ENCODE measurements at regions not wholly inside any gene's neighbourhood (a gene's known extent, or its start where the extent isn't known, plus 50 kb on each side); places are given as distances from the start of the nearest gene placed in this dataset.

DNA sequence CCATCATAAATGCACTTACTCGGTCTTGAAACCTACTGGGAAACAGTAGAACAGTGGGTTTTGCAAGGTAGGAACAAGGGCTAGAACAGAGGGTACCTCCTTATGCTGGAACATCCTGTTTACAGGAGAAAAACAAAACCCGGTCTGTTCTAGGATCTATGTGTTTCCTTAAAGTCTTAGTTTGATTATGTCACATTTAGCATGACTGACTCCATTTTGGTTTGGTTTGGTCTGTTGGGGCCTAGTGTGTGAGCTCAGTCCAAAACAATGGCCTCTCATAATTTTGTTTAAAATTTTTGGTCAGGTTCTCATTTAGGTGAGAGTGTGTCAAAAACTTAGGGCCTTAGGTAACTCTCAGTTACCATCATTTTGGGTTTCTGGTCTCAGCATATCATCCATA is 96.3 kb upstream of the TRIM24 start:
- no peak for TF ChIP-seq POLR2AphosphoS5 (IDR thresholded peaks at IDR 0.05; ENCODE audit: low read depth, low read length)
- no peak for TF ChIP-seq SIN3A (IDR thresholded peaks at IDR 0.05; ENCODE audit: borderline replicate concordance, insufficient read depth, low read length)
- TF ChIP-seq, protein P1, sequence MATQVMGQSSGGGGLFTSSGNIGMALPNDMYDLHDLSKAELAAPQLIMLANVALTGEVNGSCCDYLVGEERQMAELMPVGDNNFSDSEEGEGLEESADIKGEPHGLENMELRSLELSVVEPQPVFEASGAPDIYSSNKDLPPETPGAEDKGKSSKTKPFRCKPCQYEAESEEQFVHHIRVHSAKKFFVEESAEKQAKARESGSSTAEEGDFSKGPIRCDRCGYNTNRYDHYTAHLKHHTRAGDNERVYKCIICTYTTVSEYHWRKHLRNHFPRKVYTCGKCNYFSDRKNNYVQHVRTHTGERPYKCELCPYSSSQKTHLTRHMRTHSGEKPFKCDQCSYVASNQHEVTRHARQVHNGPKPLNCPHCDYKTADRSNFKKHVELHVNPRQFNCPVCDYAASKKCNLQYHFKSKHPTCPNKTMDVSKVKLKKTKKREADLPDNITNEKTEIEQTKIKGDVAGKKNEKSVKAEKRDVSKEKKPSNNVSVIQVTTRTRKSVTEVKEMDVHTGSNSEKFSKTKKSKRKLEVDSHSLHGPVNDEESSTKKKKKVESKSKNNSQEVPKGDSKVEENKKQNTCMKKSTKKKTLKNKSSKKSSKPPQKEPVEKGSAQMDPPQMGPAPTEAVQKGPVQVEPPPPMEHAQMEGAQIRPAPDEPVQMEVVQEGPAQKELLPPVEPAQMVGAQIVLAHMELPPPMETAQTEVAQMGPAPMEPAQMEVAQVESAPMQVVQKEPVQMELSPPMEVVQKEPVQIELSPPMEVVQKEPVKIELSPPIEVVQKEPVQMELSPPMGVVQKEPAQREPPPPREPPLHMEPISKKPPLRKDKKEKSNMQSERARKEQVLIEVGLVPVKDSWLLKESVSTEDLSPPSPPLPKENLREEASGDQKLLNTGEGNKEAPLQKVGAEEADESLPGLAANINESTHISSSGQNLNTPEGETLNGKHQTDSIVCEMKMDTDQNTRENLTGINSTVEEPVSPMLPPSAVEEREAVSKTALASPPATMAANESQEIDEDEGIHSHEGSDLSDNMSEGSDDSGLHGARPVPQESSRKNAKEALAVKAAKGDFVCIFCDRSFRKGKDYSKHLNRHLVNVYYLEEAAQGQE (IDR thresholded peaks at IDR 0.05; ENCODE audit: insufficient read depth in 1 of 2, low read depth in 2 of 2, low read length in 2 of 2) = no peak
- no peak for TF ChIP-seq FOXP2 (optimal IDR thresholded peaks at IDR 0.05; ENCODE audit: borderline replicate concordance, extremely low read depth, extremely low read length, insufficient read depth)
- TF ChIP-seq TAF1 (IDR thresholded peaks at IDR 0.05; ENCODE audit: borderline replicate concordance, insufficient read depth, low read length) = no peak

DNA sequence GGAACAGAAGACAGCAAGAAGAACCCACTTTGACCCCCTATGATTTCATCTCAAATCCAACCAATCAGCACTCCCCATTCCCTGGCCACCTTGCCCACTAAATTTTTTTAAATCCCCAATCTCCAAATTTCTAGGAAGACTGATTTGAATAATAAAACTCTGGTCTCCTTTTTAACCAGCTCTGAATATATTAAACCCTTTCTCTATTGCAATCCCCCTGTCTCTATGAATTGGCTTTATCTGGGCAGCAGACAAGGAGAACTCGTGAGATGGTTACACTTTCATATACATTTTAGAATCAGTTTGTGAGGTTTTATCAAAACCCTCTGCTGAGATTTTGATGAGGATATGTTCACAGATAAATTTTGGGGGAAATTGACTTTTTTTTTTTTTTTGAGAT is 90.3 kb upstream of the TRIM24 start:
- TF ChIP-seq FOXP2 (optimal IDR thresholded peaks at IDR 0.05; ENCODE audit: borderline replicate concordance, extremely low read depth, extremely low read length, insufficient read depth) (no peak), SIN3A (IDR thresholded peaks at IDR 0.05; ENCODE audit: borderline replicate concordance, insufficient read depth, low read length) (no peak), POLR2AphosphoS5 (IDR thresholded peaks at IDR 0.05; ENCODE audit: low read depth, low read length) (no peak)

DNA sequence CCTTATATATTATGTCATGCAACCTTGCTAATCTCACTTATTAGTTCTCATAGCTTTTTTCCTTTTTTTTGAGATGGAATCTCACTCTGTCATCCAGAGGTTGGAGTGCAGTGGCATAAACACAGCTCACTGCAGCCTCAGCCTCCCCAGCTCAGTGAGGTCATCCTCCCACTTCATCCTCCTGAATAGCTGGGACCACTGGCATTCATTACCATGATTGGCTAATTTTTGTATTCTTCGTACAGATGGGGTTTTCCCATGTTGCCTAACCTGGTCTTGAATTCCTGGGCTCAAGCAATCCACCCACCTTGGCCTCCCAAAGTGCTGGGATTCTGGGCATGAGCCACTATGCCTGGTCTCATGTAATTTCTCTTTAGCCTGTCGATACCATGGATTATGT is 89.1 kb upstream of the TRIM24 start:
- TF ChIP-seq, protein P1 (IDR thresholded peaks at IDR 0.05; ENCODE audit: insufficient read depth in 1 of 2, low read depth in 2 of 2, low read length in 2 of 2) = no peak
- TF ChIP-seq TAF1 (IDR thresholded peaks at IDR 0.05; ENCODE audit: borderline replicate concordance, insufficient read depth, low read length) (no peak), POLR2AphosphoS5 (IDR thresholded peaks at IDR 0.05; ENCODE audit: low read depth, low read length) (no peak), SIN3A (IDR thresholded peaks at IDR 0.05; ENCODE audit: borderline replicate concordance, insufficient read depth, low read length) (no peak)

DNA sequence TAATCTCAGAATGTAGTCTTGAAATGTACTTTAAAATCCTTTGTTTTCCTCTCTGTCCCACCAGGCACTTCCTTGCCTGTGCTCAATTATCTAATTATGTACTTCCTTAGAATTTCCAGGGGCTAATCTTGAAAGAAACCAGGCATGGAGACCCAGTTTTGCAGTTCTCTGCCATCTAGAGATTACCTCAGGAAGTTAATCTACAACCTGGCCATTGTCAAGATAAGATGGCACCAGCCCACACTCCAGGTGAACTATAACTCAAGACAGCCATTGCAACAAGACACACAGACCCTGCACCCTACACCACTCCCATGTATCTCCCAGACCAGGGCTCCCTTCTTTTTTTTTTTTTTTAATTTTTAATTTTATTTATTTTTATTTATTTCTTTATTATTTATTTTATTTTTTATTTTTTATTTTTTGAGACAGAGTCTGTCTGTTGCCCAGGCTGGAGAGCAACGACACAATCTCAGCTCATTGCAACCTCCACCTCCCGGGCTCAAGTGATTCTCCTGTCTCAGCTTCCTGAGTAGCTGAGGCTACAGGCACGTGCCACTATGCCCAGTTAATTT is 85.9 kb upstream of the TRIM24 start:
- TF ChIP-seq POLR2AphosphoS5 (IDR thresholded peaks at IDR 0.05; ENCODE audit: low read depth, low read length) (no peak), FOXP2 (optimal IDR thresholded peaks at IDR 0.05; ENCODE audit: borderline replicate concordance, extremely low read depth, extremely low read length, insufficient read depth) (no peak), SIN3A (IDR thresholded peaks at IDR 0.05; ENCODE audit: borderline replicate concordance, insufficient read depth, low read length) (no peak), TAF1 (IDR thresholded peaks at IDR 0.05; ENCODE audit: borderline replicate concordance, insufficient read depth, low read length) (no peak)
- TF ChIP-seq, protein P1 (IDR thresholded peaks at IDR 0.05; ENCODE audit: insufficient read depth in 1 of 2, low read depth in 2 of 2, low read length in 2 of 2) = no peak

DNA sequence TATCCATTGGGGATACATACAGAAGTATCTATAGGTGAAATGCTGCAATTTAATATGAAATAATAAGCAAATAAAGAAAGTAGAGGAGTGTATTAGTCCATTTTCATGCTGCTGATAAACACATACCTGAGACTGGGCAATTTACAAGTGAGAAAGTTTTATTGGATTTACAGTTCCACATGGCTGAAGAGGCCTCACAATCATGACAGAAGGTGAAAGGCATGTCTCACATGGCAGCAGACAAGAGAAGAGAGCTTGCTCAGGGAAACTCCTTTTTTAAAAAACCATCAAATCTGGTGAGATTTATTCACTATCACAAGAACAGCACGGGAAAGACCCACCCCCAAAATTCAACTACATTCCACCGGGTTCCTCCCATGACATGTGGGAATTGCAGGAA is 82.8 kb upstream of the TRIM24 start:
- TF ChIP-seq SIN3A (IDR thresholded peaks at IDR 0.05; ENCODE audit: borderline replicate concordance, insufficient read depth, low read length) (no peak), TAF1 (IDR thresholded peaks at IDR 0.05; ENCODE audit: borderline replicate concordance, insufficient read depth, low read length) (no peak), POLR2AphosphoS5 (IDR thresholded peaks at IDR 0.05; ENCODE audit: low read depth, low read length) (no peak), FOXP2 (optimal IDR thresholded peaks at IDR 0.05; ENCODE audit: borderline replicate concordance, extremely low read depth, extremely low read length, insufficient read depth) (no peak)
- TF ChIP-seq, protein P1 (IDR thresholded peaks at IDR 0.05; ENCODE audit: insufficient read depth in 1 of 2, low read depth in 2 of 2, low read length in 2 of 2) = no peak
